ENCODE measurements at regions not wholly inside any gene's neighbourhood (a gene's known extent, or its start where the extent isn't known, plus 50 kb on each side); places are given as distances from the start of the nearest gene placed in this dataset.

DNA sequence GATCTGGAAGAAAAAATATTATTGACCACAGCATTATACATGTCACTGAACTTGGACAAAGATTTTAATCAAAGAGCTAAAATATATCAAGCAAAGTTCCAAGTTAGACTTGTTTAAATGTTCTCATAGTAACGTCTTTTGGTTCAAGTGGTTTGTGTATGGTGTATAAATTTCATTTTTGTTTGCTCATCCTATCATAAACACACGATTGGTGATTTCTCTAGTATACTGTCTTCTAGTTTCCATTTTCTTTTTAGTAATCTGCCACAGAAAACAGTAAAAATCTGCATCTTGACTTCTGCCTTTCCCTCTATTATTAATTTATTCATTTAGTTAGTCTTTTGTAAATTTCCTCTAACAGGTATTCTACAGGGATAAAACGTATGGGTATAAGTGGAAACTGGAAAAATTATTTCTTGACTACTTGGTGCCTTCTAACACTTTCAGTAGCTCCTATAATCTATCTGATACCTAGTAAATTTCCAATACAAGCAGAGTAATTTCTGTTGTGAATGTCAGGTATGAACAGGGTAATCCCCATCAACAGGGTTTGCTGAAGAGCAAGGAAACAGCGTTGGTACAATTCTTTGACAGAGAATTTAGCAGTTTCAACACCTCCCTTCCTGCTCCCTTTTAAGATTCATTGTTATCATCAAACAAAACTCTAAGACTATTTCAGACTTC, 268.0 kb downstream of the PTPRC start:
- H3K27me3 ChIP-seq (ENCODE audit: insufficient read depth, low read length, poor library complexity): no peaks in the 10 kb centered on the region
- peak overlapping the region; percentile 5 for H3K27ac ChIP-seq (ENCODE audit: low read length)
- ATAC-seq (ENCODE audit: insufficient read depth, low read depth) (peak; percentile 1; the same call in 1 of the 3 replicates), DNase-seq (no peak)
- H3K4me2 ChIP-seq (ENCODE audit: insufficient read depth, low read length): peak overlapping the region; percentile 37; the same call in 1 of the 2 replicates
- H3K4me1 ChIP-seq (ENCODE audit: insufficient read depth, low read length): peaks cover 98% of the 10 kb centered on the region
- no peak overlapping the region for H3K9ac ChIP-seq (ENCODE audit: low read depth, low read length)
- peaks cover 97% of the 10 kb centered on the region for H3K36me3 ChIP-seq (ENCODE audit: insufficient read depth, low read length)
- no peak overlapping the region for H3K4me3 ChIP-seq (ENCODE audit: low read depth in 1 of 2, low read length in 2 of 2)
- no peak overlapping the region for H2AFZ ChIP-seq (ENCODE audit: low read depth, low read length)
- TF ChIP-seq, protein P1, sequence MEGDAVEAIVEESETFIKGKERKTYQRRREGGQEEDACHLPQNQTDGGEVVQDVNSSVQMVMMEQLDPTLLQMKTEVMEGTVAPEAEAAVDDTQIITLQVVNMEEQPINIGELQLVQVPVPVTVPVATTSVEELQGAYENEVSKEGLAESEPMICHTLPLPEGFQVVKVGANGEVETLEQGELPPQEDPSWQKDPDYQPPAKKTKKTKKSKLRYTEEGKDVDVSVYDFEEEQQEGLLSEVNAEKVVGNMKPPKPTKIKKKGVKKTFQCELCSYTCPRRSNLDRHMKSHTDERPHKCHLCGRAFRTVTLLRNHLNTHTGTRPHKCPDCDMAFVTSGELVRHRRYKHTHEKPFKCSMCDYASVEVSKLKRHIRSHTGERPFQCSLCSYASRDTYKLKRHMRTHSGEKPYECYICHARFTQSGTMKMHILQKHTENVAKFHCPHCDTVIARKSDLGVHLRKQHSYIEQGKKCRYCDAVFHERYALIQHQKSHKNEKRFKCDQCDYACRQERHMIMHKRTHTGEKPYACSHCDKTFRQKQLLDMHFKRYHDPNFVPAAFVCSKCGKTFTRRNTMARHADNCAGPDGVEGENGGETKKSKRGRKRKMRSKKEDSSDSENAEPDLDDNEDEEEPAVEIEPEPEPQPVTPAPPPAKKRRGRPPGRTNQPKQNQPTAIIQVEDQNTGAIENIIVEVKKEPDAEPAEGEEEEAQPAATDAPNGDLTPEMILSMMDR (IDR thresholded peaks at IDR 0.05; ENCODE audit: borderline replicate concordance, extremely low read depth, low read length, poor library complexity, severe bottlenecking): no peak
- no peak for TF ChIP-seq EZH2 (IDR thresholded peaks at IDR 0.05; ENCODE audit: borderline replicate concordance, low read depth, low read length, severe bottlenecking)
- H4K20me1 ChIP-seq (ENCODE audit: insufficient read depth, low read length): peaks cover 83% of the 10 kb centered on the region
- H3K79me2 ChIP-seq (ENCODE audit: insufficient read depth, low read length): peaks cover 100% of the 10 kb centered on the region
- no peaks in the 10 kb centered on the region for H3K9me3 ChIP-seq (ENCODE audit: insufficient read depth, low read length, severe bottlenecking)

DNA sequence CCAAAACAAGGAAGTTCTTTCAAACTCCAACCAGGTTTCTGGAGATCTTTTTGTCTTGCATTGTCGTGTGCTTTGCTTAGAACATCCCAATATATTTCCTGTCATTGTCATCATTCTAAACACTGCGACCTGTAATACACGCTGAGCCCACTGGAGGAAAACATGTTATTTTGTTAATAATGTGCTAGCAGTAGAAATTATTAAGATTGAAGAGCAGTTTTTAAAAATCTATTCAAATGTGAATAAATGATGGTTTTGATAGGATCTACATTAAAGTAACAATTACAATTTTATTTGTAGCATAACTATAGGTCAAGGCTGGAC, 268.5 kb downstream of the PTPRC start:
- Histone ChIP-seq H3K79me2 (ENCODE audit: insufficient read depth, low read length) (peaks cover 100% of the 10 kb centered on the region), H3K4me2 (ENCODE audit: insufficient read depth, low read length) (peak overlapping the region; percentile 37; the same call in 1 of the 2 replicates), H3K27ac (ENCODE audit: low read length) (peak overlapping the region; percentile 5), H3K9ac (ENCODE audit: low read depth, low read length) (no peak overlapping the region), H3K36me3 (ENCODE audit: insufficient read depth, low read length) (peaks cover 97% of the 10 kb centered on the region), H3K27me3 (ENCODE audit: insufficient read depth, low read length, poor library complexity) (no peaks in the 10 kb centered on the region), H3K4me3 (ENCODE audit: low read depth in 1 of 2, low read length in 2 of 2) (no peak overlapping the region), H2AFZ (ENCODE audit: low read depth, low read length) (no peak overlapping the region), H4K20me1 (ENCODE audit: insufficient read depth, low read length) (peaks cover 87% of the 10 kb centered on the region), H3K4me1 (ENCODE audit: insufficient read depth, low read length) (peaks cover 99% of the 10 kb centered on the region), H3K9me3 (ENCODE audit: insufficient read depth, low read length, severe bottlenecking) (no peaks in the 10 kb centered on the region)
- peak; percentile 35 for ATAC-seq (ENCODE audit: insufficient read depth, low read depth)
- TF ChIP-seq, protein P1 (IDR thresholded peaks at IDR 0.05; ENCODE audit: borderline replicate concordance, extremely low read depth, low read length, poor library complexity, severe bottlenecking): peak; percentile 27
- no peak for TF ChIP-seq EZH2 (IDR thresholded peaks at IDR 0.05; ENCODE audit: borderline replicate concordance, low read depth, low read length, severe bottlenecking)
- no peak for DNase-seq

DNA sequence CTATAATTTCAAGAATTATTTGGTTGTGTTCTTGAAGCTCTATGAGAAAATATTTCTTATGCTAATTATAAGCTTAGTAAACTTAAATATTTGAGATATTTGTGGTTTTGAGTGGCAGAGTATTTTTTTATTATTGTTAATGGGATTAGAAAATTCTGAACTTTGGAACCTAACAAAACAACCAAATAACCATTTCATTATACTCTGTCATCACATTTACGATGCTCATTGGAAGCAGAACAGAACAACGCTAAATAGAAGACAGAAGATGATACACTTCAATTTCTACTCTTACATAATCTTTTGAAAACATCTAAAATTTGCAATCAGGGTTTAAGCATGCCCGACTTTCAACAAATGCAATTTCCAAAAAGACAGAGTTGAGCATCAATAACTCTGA, 270.2 kb downstream of the PTPRC start:
- no peak for DNase-seq
- TF ChIP-seq, protein P1 (IDR thresholded peaks at IDR 0.05; ENCODE audit: borderline replicate concordance, extremely low read depth, low read length, poor library complexity, severe bottlenecking): no peak
- TF ChIP-seq EZH2 (IDR thresholded peaks at IDR 0.05; ENCODE audit: borderline replicate concordance, low read depth, low read length, severe bottlenecking): no peak
- Histone ChIP-seq H3K9me3 (ENCODE audit: insufficient read depth, low read length, severe bottlenecking) (no peaks in the 10 kb centered on the region), H3K79me2 (ENCODE audit: insufficient read depth, low read length) (peaks cover 100% of the 10 kb centered on the region), H3K4me2 (ENCODE audit: insufficient read depth, low read length) (peak overlapping the region; percentile 46), H3K4me3 (ENCODE audit: low read depth in 1 of 2, low read length in 2 of 2) (no peak overlapping the region), H3K27me3 (ENCODE audit: insufficient read depth, low read length, poor library complexity) (no peaks in the 10 kb centered on the region), H3K4me1 (ENCODE audit: insufficient read depth, low read length) (peaks cover 99% of the 10 kb centered on the region), H3K27ac (ENCODE audit: low read length) (peak overlapping the region; percentile 6; the same call in 1 of the 2 replicates), H2AFZ (ENCODE audit: low read depth, low read length) (no peak overlapping the region), H4K20me1 (ENCODE audit: insufficient read depth, low read length) (peaks cover 86% of the 10 kb centered on the region), H3K9ac (ENCODE audit: low read depth, low read length) (no peak overlapping the region), H3K36me3 (ENCODE audit: insufficient read depth, low read length) (peaks cover 97% of the 10 kb centered on the region)
- no peak for ATAC-seq (ENCODE audit: insufficient read depth, low read depth)

Measured in DND-41 (cell line).